AG08396 (cell line): ENCODE measurements at regions not wholly inside any gene's neighbourhood (a gene's known extent, or its start where the extent isn't known, plus 50 kb on each side); places are given as distances from the start of the nearest gene placed in this dataset.

ENCODE experiments used
- DNase-seq: peaks from one replicate; pipeline ENCODE4 v3.0.0; 2012; ENCODE audit warnings: low spot score, mixed read lengths

- DNase-seq = no peak
These were observed 296.3 kb upstream of the ZP4 start for GRCh38 chr1:238186887-238187574.

- no peak for DNase-seq
These were observed 287.4 kb upstream of the ZP4 start for GRCh38 chr1:238177960-238178645.

GRCh38 chr1:238177351-238177750, 286.6 kb upstream of the ZP4 start:
- DNase-seq = no peak

GRCh38 chr1:238176441-238176840, 285.7 kb upstream of the ZP4 start:
- no peak for DNase-seq

GRCh38 chr1:238171985-238172384, 281.3 kb upstream of the ZP4 start:
- DNase-seq = no peak

GRCh38 chr1:238161955-238162354, 271.2 kb upstream of the ZP4 start:
- DNase-seq = no peak

- DNase-seq = no peak
These were observed 263.2 kb upstream of the ZP4 start for GRCh38 chr1:238153939-238154338.

GRCh38 chr1:238153253-238153652, 262.5 kb upstream of the ZP4 start:
- DNase-seq = no peak

GRCh38 chr1:238152119-238152518, 261.4 kb upstream of the ZP4 start:
- no peak for DNase-seq

GRCh38 chr1:238143038-238143437, 252.3 kb upstream of the ZP4 start:
- no peak for DNase-seq

GRCh38 chr1:238141353-238141752, 250.6 kb upstream of the ZP4 start:
- DNase-seq = no peak

GRCh38 chr1:238139713-238140112, 249.0 kb upstream of the ZP4 start:
- DNase-seq = no peak

- no peak for DNase-seq
These were observed 247.4 kb upstream of the ZP4 start for GRCh38 chr1:238138059-238138626.

- DNase-seq = no peak
These were observed 245.3 kb upstream of the ZP4 start for GRCh38 chr1:238135708-238136664.

GRCh38 chr1:238129677-238130076, 239.0 kb upstream of the ZP4 start:
- DNase-seq = no peak

GRCh38 chr1:238123201-238123600, 232.5 kb upstream of the ZP4 start:
- no peak for DNase-seq

- no peak for DNase-seq
These were observed 229.1 kb upstream of the ZP4 start for GRCh38 chr1:238119861-238120260.

- no peak for DNase-seq
These were observed 228.3 kb upstream of the ZP4 start for GRCh38 chr1:238119060-238119459.

- no peak for DNase-seq
These were observed 225.1 kb upstream of the ZP4 start for GRCh38 chr1:238115852-238116251.

GRCh38 chr1:238112952-238113621, 222.4 kb upstream of the ZP4 start:
- DNase-seq = no peak

GRCh38 chr1:238111516-238111915, 220.8 kb upstream of the ZP4 start:
- DNase-seq = no peak

- no peak for DNase-seq
These were observed 220.4 kb upstream of the ZP4 start for GRCh38 chr1:238111081-238111480.
